Glomerular visceral epithelial cell (primary cell): ENCODE measurements at regions not wholly inside any gene's neighbourhood (a gene's known extent, or its start where the extent isn't known, plus 50 kb on each side); places are given as distances from the start of the nearest gene placed in this dataset.

Experiments
- DNase-seq: peaks from one replicate; pipeline ENCODE4 v3.0.0-alpha.2; 2016; ENCODE audit errors: extremely low spot score

- peak; percentile 72 for DNase-seq
These were observed 266.1 kb upstream of the SIX2 start for GRCh38 chr2:45275242-45275805.

- no peak for DNase-seq
These were observed 265.1 kb upstream of the SIX2 start for GRCh38 chr2:45274250-45274926.

GRCh38 chr2:45273412-45274249 is 264.4 kb upstream of the SIX2 start:
- no peak for DNase-seq

DNA sequence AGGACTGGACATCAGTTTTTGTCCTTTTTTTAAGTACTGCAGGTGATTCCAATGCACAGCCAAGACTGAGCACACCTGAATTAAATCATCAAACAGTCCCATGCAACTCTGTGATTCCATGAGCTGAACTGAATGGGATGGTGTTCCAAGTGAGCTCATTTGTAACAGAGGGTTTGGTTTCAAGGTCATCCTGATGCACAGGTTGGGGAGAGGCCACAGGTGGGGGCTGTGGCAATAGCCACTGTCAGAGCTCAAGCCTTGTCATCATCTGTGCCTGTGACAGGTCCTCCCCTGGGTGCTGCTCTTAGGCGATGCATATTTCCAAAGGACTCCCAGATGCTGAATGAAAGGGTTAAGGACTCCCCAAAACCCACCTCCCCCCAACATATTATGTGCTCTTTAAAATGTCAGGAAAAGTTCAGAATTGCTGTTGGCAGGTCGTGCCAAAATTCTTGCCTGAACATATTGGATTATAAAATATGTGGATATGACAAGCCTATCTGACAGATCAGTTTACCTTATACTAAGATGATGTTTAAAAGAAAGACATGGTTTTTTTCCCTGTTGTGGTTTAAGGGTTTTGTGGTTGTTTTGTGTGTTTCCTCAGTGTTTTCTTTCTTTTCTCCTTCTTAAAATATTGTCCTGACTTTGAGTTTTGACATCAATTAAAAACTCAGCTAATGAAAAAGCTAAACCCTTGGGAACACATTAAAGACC is 263.5 kb upstream of the SIX2 start:
- DNase-seq, result no peak

DNA sequence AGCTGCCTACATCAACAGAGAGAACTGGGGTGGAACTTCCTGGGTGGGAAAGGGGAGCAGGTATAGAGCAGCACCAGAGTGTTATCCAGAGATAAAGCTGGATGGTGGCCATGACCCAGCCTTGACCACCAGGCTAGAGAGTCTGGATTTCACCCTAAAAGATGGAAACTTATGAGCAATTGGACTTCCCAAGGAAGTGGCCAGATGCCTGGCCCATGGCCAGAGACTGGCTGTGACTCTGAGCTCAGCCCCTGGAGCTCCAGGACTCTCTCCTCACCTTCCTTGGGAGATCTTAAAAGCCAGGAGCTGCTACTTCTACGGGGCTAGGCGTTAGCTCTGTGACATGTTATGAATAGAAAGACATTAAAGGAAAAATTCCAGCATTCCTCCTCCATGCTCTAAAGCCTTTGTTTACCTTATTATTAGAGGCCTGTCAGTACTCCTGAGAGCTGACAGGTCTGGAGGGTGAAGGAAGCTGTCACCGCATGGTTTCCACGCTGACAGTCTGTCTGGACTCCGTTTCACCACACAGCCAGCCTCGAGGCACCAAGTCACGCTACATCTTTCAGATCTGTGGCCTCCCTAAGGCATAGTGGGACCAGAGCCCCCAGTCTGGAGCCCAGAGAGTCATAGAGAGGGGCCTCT is 260.0 kb upstream of the SIX2 start:
- DNase-seq, result no peak

DNA sequence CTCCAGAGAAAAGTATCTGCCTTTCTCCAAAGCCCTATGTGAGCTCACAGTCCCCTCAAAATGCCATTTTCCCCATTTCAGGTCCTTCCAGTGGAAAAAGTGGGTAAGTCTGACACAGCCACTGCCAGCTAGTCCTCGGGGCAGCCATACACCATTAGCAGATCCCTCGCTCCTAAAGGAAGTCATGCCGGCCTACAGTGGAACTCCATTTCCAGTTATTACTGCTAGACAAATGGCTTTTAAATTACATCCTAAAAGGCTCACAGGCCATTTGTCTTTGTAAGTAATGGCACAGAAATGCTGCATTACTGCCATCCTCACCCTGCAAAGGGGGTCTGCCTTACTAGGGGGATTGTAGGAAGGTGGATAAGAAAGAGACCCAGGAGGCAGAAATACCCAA is 259.4 kb upstream of the SIX2 start:
- no peak for DNase-seq

DNA sequence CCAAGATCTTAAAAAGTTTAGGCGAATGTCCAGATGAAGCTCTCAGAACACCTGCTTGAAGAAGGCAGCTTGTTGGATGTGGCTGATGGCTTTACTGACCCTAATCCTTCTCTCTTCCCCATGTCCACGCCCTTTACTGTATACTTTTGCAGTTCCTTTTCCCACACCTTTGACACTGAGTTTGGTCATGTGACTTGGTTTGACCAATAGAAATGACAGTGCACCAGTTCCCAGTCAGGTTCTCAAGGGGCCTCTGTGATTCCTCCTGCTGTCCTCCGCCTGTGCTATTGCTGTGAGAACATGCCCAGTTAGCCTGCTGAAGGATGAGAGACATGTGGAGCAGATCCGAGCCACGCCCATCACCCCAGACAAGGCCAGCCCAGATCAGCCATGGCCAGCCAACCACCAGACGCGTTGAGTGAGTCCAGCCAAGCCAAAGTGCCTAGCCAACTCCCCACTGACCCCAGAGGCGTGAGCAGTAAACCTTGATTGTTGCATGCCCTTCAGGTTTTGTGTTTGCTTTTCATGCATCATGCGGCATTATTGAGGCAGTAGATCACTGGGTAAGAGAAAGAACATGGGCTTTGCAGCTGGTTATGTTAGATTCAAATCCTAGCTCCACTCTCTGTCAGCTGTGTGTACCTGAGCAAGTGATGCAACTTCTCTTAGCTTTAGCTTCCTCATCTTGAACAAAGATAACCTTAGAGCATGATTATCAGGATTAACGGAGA is 258.0 kb upstream of the SIX2 start:
- no peak for DNase-seq

DNA sequence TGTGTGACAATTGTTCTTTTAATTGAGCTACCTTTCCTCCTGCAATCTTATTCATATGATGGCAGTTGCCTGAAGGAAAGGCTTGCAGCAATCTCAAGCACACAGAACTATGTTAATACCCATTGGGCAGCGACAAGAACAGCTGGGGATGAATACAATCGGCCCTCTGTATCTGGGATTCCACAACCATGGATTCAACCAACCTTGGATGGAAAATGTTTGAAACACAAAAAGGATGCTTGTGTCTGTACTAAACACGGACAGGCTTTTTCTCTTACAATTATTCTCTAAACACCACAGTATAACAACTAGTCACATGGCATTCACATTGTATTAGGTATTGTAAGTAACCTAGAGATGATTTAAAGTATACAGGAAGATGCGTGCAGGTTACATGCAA is 256.1 kb upstream of the SIX2 start:
- DNase-seq, result no peak

GRCh38 chr2:45264227-45265225 is 255.3 kb upstream of the SIX2 start:
- DNase-seq, result peak; percentile 16

GRCh38 chr2:45263147-45263546 is 253.9 kb upstream of the SIX2 start:
- no peak for DNase-seq

DNA sequence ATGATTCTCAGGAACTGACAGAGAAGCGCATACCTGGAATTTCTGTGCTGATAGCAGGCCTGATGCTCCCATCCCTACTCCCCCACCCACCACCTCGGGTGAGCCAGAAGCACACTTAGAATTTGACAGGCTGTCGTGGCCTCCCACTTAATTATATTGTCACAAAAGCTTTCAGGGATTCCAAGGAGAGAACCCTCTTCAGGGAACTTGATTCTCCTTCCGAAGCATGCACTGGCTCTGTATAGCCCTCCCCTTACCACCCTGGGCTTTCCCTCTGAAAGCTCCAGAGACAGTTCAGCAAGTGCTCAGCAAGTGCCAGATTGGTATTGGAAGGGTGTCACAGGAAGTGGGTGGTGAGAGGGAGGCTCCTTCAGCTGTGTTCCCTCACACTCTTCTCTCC is 252.5 kb upstream of the SIX2 start:
- DNase-seq, result no peak

DNA sequence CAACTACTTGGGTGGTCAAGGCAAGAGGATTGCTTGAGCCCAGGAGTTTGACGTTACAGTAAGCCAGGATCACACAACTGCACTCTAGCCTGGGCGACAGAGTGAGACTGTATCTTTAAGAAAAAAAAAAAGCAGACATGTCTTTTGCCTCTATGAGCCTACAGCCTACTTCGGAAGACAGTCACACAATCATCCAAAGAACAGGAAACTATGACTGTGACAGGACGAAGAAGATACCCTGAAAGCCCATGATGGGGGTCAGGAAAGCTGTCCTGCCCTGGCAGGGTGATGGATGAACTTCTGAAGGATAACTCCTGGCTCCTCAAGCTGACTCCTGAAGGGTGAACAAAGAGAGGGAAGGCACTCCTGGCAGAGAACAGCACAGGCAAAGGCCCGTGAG is 251.7 kb upstream of the SIX2 start:
- DNase-seq, result no peak

- no peak for DNase-seq
These were observed 250.4 kb upstream of the SIX2 start for GRCh38 chr2:45259547-45260160.

DNA sequence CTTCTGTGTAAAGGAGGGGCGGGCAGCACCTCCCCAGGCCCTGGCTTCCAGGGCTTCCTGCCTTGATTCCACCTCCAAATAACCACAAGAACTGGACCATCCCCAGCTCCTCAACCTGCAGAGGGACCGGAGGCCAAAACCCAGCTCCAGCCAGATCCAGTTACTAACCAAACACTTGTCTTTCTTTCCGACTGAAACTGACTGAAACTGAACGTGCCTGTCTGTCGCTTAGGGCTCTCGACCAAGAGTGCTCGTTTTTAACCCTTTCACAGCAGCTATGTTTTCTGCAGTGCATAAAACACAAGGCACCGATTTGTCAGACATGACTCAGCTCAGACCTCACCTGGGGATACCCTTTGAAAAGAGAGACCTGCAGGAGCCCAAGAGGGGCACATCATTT is 249.9 kb upstream of the SIX2 start:
- DNase-seq, result no peak

DNA sequence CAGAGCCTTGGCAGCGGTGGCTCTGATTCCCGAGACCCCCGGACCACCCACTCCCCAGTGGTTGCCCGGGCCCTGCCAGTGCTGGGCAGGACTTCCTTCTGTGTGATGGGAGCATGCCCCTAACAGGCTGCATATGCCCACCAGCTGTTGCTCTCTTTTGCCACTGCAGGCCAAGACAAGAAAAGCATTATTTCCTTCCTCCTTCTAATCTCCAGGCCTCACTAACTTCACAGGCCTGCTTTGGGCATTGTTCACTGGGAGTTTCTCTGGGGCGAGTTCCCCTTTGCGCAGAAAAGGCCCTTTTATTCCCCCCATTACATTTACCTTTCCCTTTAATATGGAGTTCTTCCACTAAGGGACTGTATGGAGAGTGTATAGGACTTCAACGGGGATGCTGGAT is 249.1 kb upstream of the SIX2 start:
- DNase-seq, result no peak

GRCh38 chr2:45257820-45258219 is 248.6 kb upstream of the SIX2 start:
- DNase-seq, result no peak

DNA sequence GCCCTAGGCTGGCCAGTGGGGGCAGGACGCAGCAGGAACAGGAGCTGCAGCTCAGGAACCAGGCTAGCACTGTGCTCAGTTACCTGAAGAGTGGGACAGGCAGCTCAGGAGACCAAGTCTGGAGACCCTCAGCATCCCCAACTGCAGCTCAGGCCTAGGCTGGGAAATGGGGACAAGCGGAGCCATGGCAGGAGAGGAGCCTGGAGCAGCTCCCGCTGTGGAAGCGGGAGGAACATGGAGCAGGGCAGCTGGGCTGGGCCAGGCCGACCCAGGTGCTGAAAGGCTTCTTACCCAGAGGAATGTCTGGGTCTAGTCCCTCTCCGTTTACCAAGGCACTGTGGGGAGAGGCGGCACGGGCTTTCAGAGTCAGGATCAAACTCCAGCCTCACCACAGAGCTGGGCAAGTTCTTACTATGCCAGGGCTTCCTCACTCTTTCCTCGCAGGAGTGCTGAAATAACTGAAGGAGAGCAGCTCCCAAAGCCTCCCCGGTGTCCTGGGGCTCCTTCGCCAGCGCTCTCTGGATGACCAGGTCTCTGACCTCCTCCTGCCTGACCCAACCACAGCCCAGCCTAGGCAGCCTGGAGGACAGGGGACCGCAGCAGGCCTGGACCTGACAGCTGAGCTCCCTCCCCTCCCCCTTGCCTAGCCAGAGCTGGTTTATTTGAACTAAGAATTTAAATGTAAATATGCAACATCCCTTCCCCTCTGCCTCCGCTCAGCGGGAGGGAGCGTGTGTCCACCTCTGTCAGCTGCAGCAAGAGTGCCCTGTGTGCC is 247.8 kb upstream of the SIX2 start:
- no peak for DNase-seq

- no peak for DNase-seq
These were observed 247.1 kb upstream of the SIX2 start for GRCh38 chr2:45256173-45256866.
